AG04449 (cell line): ENCODE measurements at regions not wholly inside any gene's neighbourhood (a gene's known extent, or its start where the extent isn't known, plus 50 kb on each side); places are given as distances from the start of the nearest gene placed in this dataset.
"Not testable (repeated sequence)": the region's sequence is repeated elsewhere in the genome, so short reads cannot be mapped to it uniquely, and the experiment has no call there.

Experiments used
- CTCF ChIA-PET: fragments of 350-600 bp; formaldehyde crosslinking; extraction: SDS; loops from one replicate; lab custom pipeline; 2021; ENCODE audit warnings: antibody characterized with exemption; lab: Yijun Ruan, JAX
- POLR2A ChIA-PET: fragments of 400-600, 350-600 bp; formaldehyde crosslinking; extraction: SDS; loops from one replicate; lab custom pipeline; 2020; ENCODE audit warnings: antibody characterized with exemption, inconsistent platforms; lab: Yijun Ruan, JAX
- DNase-seq: peaks from one replicate; pipeline ENCODE4 v3.0.0-alpha.2; 2010; ENCODE audit warnings: low read depth, low spot score
- H3K4me3 ChIP-seq: 2 replicates; pipeline ENCODE4 v1.5.1; 2011; ENCODE audit warnings: low read depth, mild to moderate bottlenecking, control low read depth, low read length
- TF ChIP-seq, protein P1 (sequence below): IDR thresholded peaks from one replicate; pipeline ENCODE4 v1.5.1; 2011; ENCODE audit warnings: mild to moderate bottlenecking, moderate library complexity, low read length, control low read depth, inconsistent platforms; ENCODE audit not compliant: insufficient read depth; ENCODE audit errors: missing control alignments

- ChIA-PET CTCF (no interaction called here), POLR2A (no interaction called here)
- TF ChIP-seq, protein P1, sequence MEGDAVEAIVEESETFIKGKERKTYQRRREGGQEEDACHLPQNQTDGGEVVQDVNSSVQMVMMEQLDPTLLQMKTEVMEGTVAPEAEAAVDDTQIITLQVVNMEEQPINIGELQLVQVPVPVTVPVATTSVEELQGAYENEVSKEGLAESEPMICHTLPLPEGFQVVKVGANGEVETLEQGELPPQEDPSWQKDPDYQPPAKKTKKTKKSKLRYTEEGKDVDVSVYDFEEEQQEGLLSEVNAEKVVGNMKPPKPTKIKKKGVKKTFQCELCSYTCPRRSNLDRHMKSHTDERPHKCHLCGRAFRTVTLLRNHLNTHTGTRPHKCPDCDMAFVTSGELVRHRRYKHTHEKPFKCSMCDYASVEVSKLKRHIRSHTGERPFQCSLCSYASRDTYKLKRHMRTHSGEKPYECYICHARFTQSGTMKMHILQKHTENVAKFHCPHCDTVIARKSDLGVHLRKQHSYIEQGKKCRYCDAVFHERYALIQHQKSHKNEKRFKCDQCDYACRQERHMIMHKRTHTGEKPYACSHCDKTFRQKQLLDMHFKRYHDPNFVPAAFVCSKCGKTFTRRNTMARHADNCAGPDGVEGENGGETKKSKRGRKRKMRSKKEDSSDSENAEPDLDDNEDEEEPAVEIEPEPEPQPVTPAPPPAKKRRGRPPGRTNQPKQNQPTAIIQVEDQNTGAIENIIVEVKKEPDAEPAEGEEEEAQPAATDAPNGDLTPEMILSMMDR, result no peak
- DNase-seq, result no peak
- H3K4me3 ChIP-seq, result no peak overlapping the region
These were observed 191.5 kb upstream of the FTMT start for GRCh38 chr5:121660142-121660541.

GRCh38 chr5:121665542-121665941, 186.1 kb upstream of the FTMT start:
- CTCF ChIA-PET, DNase-seq, H3K4me3 ChIP-seq, POLR2A ChIA-PET: not testable (repeated sequence)

DNA sequence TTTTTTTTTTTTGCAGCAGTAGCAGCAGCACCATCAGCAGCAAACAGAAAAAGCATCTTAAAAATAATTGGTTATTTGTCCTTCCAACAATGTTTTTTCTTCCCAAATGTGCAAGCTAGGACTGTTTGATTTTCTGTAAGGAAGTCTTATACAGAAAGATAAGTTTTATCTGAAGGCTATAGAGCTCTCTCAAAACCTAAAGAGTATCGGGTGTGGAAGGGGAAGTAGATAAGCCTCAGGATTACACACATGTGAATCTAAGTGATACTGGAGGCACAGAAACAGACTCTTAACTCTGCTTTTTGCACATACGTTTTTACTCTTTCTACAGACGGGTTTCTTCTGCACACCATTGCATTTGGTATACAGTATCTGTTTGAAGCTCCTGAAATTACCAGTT, 184.4 kb upstream of the FTMT start:
- ChIA-PET POLR2A (no interaction called here), CTCF (no interaction called here)
- TF ChIP-seq, protein P1, result no peak
- H3K4me3 ChIP-seq, result no peak overlapping the region
- no peak for DNase-seq

- DNase-seq, result no peak
- ChIA-PET CTCF (no interaction called here), POLR2A (no interaction called here)
- TF ChIP-seq, protein P1, result no peak
- H3K4me3 ChIP-seq, result no peak overlapping the region
These were observed 183.0 kb upstream of the FTMT start for GRCh38 chr5:121668635-121669034.

DNA sequence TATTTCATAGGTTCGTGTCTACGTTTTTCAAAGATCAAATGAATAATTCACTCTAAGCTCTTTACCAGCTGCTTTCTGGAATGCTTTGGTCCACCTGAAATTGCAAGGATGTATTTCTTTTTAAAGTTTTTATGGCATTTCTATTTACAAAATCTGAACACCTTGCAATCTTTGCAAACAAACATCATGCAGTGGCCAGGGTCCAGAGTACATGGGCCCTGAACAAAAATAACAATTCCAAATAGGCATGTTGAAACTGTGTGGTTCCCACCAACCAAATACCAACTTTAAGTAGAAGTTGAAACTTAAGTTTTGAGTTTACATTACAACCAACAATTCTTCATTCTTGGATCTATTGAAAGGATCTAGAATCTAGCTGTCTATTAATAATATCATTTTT, 180.1 kb upstream of the FTMT start:
- H3K4me3 ChIP-seq, result no peak overlapping the region
- ChIA-PET POLR2A (no interaction called here), CTCF (no interaction called here)
- no peak for DNase-seq
- TF ChIP-seq, protein P1, result no peak

- ChIA-PET POLR2A (no interaction called here), CTCF (no interaction called here)
- no peak for DNase-seq
- TF ChIP-seq, protein P1, result no peak
- no peak overlapping the region for H3K4me3 ChIP-seq
These were observed 175.8 kb upstream of the FTMT start for GRCh38 chr5:121675924-121676323.

DNA sequence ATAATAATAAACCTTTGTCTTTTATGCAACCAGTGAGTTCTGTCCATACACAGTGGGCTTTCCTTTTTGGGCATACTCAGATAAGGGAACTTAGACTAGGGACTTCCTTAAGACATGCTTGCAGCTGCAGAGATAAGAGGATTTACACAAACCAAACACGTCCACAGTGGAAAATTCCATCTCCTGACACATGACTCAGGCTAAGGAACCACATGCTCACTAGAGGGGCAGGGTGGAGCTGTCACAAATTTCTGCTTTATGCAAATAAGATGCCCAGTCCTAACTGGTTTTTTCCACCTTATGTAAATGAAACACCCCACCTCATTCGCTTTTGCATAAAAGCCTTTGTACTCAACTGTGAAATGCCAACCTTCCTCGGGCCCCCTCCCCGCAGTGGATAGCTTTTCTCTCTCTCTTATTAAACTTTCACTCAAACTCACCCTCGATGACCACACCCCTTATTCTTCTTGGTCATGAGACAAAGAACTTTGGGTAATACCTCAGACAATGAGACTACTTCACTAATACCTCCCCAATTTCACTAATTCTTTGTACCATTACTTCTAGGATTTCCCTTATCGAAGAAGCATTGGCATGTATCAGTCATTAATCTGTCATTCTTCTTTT, 170.3 kb upstream of the FTMT start:
- no peak overlapping the region for H3K4me3 ChIP-seq
- POLR2A ChIA-PET, result no interaction called here
- no peak for DNase-seq
- CTCF ChIA-PET, result no interaction called here
- TF ChIP-seq, protein P1, result no peak
